A549 (cell line): ENCODE measurements at regions not wholly inside any gene's neighbourhood (a gene's known extent, or its start where the extent isn't known, plus 50 kb on each side); places are given as distances from the start of the nearest gene placed in this dataset.
A peak's percentile ranks its signal among the peaks of the same experiment; 100 is the strongest.

Source experiments
- ATAC-seq, 2 experiments: fragments of 200-7000 bp in 1 of 2; fragments of >200 bp in 1 of 2; cut with Nextera tagmentation in 1 of 2; cut with Tn5 transposase in 1 of 2; 3 replicates each; pipeline versions ENCODE4 v1.8.0 to v1.9.1; 2018 to 2020; ENCODE audit warnings: mild to moderate bottlenecking in 1 of 2, moderate library complexity in 1 of 2
- CTCF ChIA-PET: fragments of 300-600 bp; sonication (Branson Sonifier 250); formaldehyde crosslinking; extraction: SDS; loops from one replicate; lab custom pipeline; 2021; ENCODE audit warnings: antibody characterized with exemption, inconsistent platforms; lab: Yijun Ruan, JAX
- POLR2A ChIA-PET: fragments of 350-600 bp; formaldehyde crosslinking; extraction: SDS; loops from one replicate; lab custom pipeline; 2021; ENCODE audit warnings: antibody characterized with exemption, inconsistent platforms; lab: Yijun Ruan, JAX
- DNase-seq, 2 experiments: peaks; one replicate each; pipeline versions ENCODE4 v3.0.0 to v3.0.0-alpha.2; 2011 to 2016; ENCODE audit warnings: low read depth in 1 of 2, low spot score in 1 of 2
- FAIRE-seq: peaks from 2 replicates; lab custom pipeline; 2011; peaks lifted over from hg19 to GRCh38; lab: Jason Lieb, UNC
- H3K27ac ChIP-seq, 2 experiments: fragments of >200 bp; sonication (Bioruptor Twin); formaldehyde crosslinking; 3 replicates each; pipeline ENCODE4 v1.5.1; 2016 to 2017
- H3K4me1 ChIP-seq: fragments of >200 bp; sonication (Bioruptor Twin); formaldehyde crosslinking; 3 replicates; pipeline ENCODE4 v1.6.1; 2016
- H3K4me2 ChIP-seq: fragments of >200 bp; sonication (Bioruptor Twin); formaldehyde crosslinking; 3 replicates; pipeline ENCODE4 v1.6.1; 2016
- H3K4me3 ChIP-seq: fragments of >200 bp; sonication (Bioruptor Twin); formaldehyde crosslinking; 3 replicates; pipeline ENCODE4 v1.5.1; 2016
- H3K9me3 ChIP-seq: fragments of >200 bp; sonication (Bioruptor Twin); formaldehyde crosslinking; 3 replicates; pipeline ENCODE4 v1.6.1; 2016
- BHLHE40 ChIP-seq: IDR thresholded peaks from 2 replicates; pipeline ENCODE4 v1.6.1; 2012; ENCODE audit warnings: low read depth, low read length, inconsistent platforms
- CEBPB ChIP-seq, 2 experiments: fragments of >200 bp in 1 of 2; sonication (Bioruptor Twin) in 1 of 2; formaldehyde crosslinking in 1 of 2; IDR thresholded peaks; 2 replicates each; pipeline ENCODE4 v1.6.1; 2012 to 2016
- E2F6 ChIP-seq: IDR thresholded peaks from 2 replicates; pipeline ENCODE4 v1.6.1; 2012; ENCODE audit warnings: low read depth, borderline replicate concordance
- EHF ChIP-seq: fragments of 250-450 bp; sonication (Bioruptor Pico); IDR thresholded peaks from 2 replicates; pipeline ENCODE4 v1.5.0; 2020; ENCODE audit warnings: mild to moderate bottlenecking
- EP300 ChIP-seq, 2 experiments: fragments of >200 bp; sonication (Bioruptor Twin); formaldehyde crosslinking; IDR thresholded peaks; 2 replicates in 1 of 2; 3 replicates in 1 of 2; pipeline ENCODE4 v1.6.1; 2016 to 2017
- ESRRA ChIP-seq: fragments of 150-350 bp; IDR thresholded peaks from 2 replicates; pipeline ENCODE4 v1.6.1; 2014; ENCODE audit warnings: mild to moderate bottlenecking, low read length, borderline replicate concordance
- HDAC2 ChIP-seq: fragments of 200-600 bp; sonication (generic); IDR thresholded peaks from 2 replicates; pipeline ENCODE4 v1.6.1; 2016
- KDM1A ChIP-seq: fragments of 200-600 bp; sonication (generic); IDR thresholded peaks from 2 replicates; pipeline ENCODE4 v1.6.1; 2016; ENCODE audit warnings: low read depth, mild to moderate bottlenecking
- KDM5A ChIP-seq: fragments of 200-600 bp; sonication (generic); IDR thresholded peaks from 2 replicates; pipeline ENCODE4 v1.6.1; 2016; ENCODE audit warnings: antibody characterized with exemption, mild to moderate bottlenecking
- MAFK ChIP-seq: fragments of 450-650 bp; IDR thresholded peaks from 2 replicates; pipeline ENCODE4 v1.6.1; 2014; ENCODE audit not compliant: partially characterized antibody
- POLR2A ChIP-seq: IDR thresholded peaks from 2 replicates; pipeline ENCODE4 v1.6.1; 2012; ENCODE audit warnings: mild to moderate bottlenecking, low read length
- POLR2AphosphoS2 ChIP-seq: conservative IDR thresholded peaks from 2 replicates; pipeline ENCODE4 v1.6.1; 2012; ENCODE audit warnings: low read length, improper control_type of control experiment, inconsistent platforms
- RCOR1 ChIP-seq: fragments of 150-350 bp; IDR thresholded peaks from 2 replicates; pipeline ENCODE4 v1.6.1; 2014; ENCODE audit warnings: antibody characterized with exemption, low read length, low read depth
- RNF2 ChIP-seq: fragments of 200-600 bp; sonication (generic); IDR thresholded peaks from 2 replicates; pipeline ENCODE4 v1.6.1; 2016; ENCODE audit warnings: low read depth, mild to moderate bottlenecking, antibody characterized with exemption, moderate library complexity, borderline replicate concordance
- SREBF2 ChIP-seq: fragments of 450-650 bp; IDR thresholded peaks from 2 replicates; pipeline ENCODE4 v1.6.1; 2014; ENCODE audit warnings: mild to moderate bottlenecking, moderate library complexity
- TP53 ChIP-seq: fragments of 250-450 bp; sonication (Bioruptor Pico); IDR thresholded peaks from 2 replicates; pipeline ENCODE4 v1.5.0; 2021; ENCODE audit warnings: mild to moderate bottlenecking, moderate library complexity
- ZC3H11A ChIP-seq: fragments of 450-650 bp; IDR thresholded peaks from 2 replicates; pipeline ENCODE4 v1.6.1; 2014; ENCODE audit warnings: antibody characterized with exemption, mild to moderate bottlenecking
- ZFP36 ChIP-seq: fragments of 450-650 bp; IDR thresholded peaks from 2 replicates; pipeline ENCODE4 v1.6.1; 2014; ENCODE audit warnings: borderline replicate concordance; ENCODE audit not compliant: partially characterized antibody
- ZNF302 ChIP-seq: fragments of 250-450 bp; sonication (Bioruptor Pico); IDR thresholded peaks from 2 replicates; pipeline ENCODE4 v1.9.0; 2021; ENCODE audit warnings: inconsistent platforms, mild to moderate bottlenecking, moderate library complexity
- WGBS: methylation state at CpG from one replicate; pipeline ENCODE4 v1.1.6; 2017; ENCODE audit errors: missing lambda C conversion rate; 5-methylcytosine and 5-hydroxymethylcytosine counted together
- TF ChIP-seq, protein P1 (sequence below): IDR thresholded peaks from 2 replicates; pipeline ENCODE4 v1.6.1; 2012
- TF ChIP-seq, protein P2 (sequence below): fragments of 200-600 bp; sonication (generic); IDR thresholded peaks from 2 replicates; pipeline ENCODE4 v1.6.1; 2016; ENCODE audit warnings: antibody characterized with exemption, mild to moderate bottlenecking, moderate library complexity
- TF ChIP-seq, protein P3 (sequence below): fragments of >200 bp; sonication (Bioruptor Twin); formaldehyde crosslinking; IDR thresholded peaks from 3 replicates; pipeline ENCODE4 v1.6.1; 2016

GRCh38 chr9:80259079-80259478 lies 687.3 kb downstream of the TLE4 start:
- H3K27ac ChIP-seq = no peak overlapping the region
- H3K4me2 ChIP-seq = no peak overlapping the region
- ChIA-PET CTCF (no interaction called here), POLR2A (no interaction called here)
- 0% methylated on average over 2 of the region's 2 CpGs for WGBS
- H3K4me3 ChIP-seq = no peak overlapping the region
- no peak for ATAC-seq
- no peak for FAIRE-seq
- no peaks in the 10 kb centered on the region for H3K4me1 ChIP-seq
- TF ChIP-seq, protein P1, sequence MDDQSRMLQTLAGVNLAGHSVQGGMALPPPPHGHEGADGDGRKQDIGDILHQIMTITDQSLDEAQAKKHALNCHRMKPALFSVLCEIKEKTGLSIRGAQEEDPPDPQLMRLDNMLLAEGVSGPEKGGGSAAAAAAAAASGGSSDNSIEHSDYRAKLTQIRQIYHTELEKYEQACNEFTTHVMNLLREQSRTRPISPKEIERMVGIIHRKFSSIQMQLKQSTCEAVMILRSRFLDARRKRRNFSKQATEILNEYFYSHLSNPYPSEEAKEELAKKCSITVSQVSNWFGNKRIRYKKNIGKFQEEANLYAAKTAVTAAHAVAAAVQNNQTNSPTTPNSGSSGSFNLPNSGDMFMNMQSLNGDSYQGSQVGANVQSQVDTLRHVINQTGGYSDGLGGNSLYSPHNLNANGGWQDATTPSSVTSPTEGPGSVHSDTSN = no peak
- TF ChIP-seq, protein P2, sequence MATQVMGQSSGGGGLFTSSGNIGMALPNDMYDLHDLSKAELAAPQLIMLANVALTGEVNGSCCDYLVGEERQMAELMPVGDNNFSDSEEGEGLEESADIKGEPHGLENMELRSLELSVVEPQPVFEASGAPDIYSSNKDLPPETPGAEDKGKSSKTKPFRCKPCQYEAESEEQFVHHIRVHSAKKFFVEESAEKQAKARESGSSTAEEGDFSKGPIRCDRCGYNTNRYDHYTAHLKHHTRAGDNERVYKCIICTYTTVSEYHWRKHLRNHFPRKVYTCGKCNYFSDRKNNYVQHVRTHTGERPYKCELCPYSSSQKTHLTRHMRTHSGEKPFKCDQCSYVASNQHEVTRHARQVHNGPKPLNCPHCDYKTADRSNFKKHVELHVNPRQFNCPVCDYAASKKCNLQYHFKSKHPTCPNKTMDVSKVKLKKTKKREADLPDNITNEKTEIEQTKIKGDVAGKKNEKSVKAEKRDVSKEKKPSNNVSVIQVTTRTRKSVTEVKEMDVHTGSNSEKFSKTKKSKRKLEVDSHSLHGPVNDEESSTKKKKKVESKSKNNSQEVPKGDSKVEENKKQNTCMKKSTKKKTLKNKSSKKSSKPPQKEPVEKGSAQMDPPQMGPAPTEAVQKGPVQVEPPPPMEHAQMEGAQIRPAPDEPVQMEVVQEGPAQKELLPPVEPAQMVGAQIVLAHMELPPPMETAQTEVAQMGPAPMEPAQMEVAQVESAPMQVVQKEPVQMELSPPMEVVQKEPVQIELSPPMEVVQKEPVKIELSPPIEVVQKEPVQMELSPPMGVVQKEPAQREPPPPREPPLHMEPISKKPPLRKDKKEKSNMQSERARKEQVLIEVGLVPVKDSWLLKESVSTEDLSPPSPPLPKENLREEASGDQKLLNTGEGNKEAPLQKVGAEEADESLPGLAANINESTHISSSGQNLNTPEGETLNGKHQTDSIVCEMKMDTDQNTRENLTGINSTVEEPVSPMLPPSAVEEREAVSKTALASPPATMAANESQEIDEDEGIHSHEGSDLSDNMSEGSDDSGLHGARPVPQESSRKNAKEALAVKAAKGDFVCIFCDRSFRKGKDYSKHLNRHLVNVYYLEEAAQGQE = no peak
- TF ChIP-seq POLR2A (no peak), HDAC2 (no peak), RCOR1 (no peak), RNF2 (no peak), KDM5A (no peak), BHLHE40 (no peak), ZC3H11A (no peak), EHF (CRISPR knock-in tag) (no peak), TP53 (no peak), ESRRA (no peak), KDM1A (no peak), ZFP36 (no peak), SREBF2 (no peak), EP300 (IDR thresholded peaks at IDR 0.05) (no peak), ZNF302 (CRISPR knock-in tag) (no peak), MAFK (no peak)
- no peak for DNase-seq
- H3K9me3 ChIP-seq = no peaks in the 10 kb centered on the region; the same call in 1 of the 3 replicates

GRCh38 chr9:80251778-80252177 lies 680.0 kb downstream of the TLE4 start:
- H3K4me3 ChIP-seq = no peak overlapping the region
- no peak overlapping the region for H3K4me2 ChIP-seq
- H3K4me1 ChIP-seq = no peaks in the 10 kb centered on the region
- ATAC-seq (no peak), DNase-seq (no peak), FAIRE-seq (no peak)
- no peak for TF ChIP-seq POLR2AphosphoS2
- TF ChIP-seq CEBPB (IDR thresholded peaks at IDR 0.05) = peak in 1 of 2 experiments; percentile 39; a peak in 1 of 4 replicates
- TF ChIP-seq, all 56 proteins: peak for 1
- 28% methylated on average over 4 of the region's 6 CpGs for WGBS
- ChIA-PET CTCF (no interaction called here), POLR2A (no interaction called here)
- Histone ChIP-seq H3K27ac (no peak overlapping the region), H3K9me3 (no peaks in the 10 kb centered on the region; the same call in 2 of the 3 replicates)

DNA sequence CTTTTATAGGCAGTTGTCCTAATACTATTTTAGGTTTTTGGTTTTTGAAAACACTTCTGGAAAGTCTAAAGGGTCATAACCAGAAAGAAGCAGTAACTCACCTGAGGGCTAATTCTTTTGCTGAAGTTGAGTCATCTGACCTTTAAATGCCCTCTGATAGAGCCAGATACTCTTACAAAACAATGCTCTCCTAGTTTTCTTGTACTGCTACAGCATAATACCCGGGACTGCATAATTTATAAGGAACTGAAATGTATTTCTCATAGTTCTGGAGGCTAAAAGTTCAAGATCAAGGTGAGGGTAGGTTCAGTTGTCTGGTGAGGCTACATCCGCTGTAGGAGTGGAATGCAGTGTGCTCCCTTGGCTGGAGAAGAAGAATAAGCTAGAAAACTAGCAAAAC lies 670.3 kb downstream of the TLE4 start:
- no peak overlapping the region for H3K4me3 ChIP-seq
- TF ChIP-seq, protein P3, sequence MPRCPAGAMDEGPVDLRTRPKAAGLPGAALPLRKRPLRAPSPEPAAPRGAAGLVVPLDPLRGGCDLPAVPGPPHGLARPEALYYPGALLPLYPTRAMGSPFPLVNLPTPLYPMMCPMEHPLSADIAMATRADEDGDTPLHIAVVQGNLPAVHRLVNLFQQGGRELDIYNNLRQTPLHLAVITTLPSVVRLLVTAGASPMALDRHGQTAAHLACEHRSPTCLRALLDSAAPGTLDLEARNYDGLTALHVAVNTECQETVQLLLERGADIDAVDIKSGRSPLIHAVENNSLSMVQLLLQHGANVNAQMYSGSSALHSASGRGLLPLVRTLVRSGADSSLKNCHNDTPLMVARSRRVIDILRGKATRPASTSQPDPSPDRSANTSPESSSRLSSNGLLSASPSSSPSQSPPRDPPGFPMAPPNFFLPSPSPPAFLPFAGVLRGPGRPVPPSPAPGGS = no peak
- TF ChIP-seq POLR2AphosphoS2 = no peak
- TF ChIP-seq ZNF302 (CRISPR knock-in tag) = no peak
- no peak for TF ChIP-seq E2F6
- TF ChIP-seq MAFK = no peak
- 20% methylated on average over 2 of the region's 2 CpGs for WGBS
- no peaks in the 10 kb centered on the region for H3K4me1 ChIP-seq
- ChIA-PET POLR2A (no interaction called here), CTCF (no interaction called here)
- H3K9me3 ChIP-seq = no peaks in the 10 kb centered on the region; the same call in 2 of the 3 replicates
- DNase-seq (no peak), ATAC-seq (no peak), FAIRE-seq (no peak)
- no peak overlapping the region for H3K27ac ChIP-seq
- no peak overlapping the region for H3K4me2 ChIP-seq
